GM19324 (cell line): ENCODE measurements at regions not wholly inside any gene's neighbourhood (a gene's known extent, or its start where the extent isn't known, plus 50 kb on each side); places are given as distances from the start of the nearest gene placed in this dataset.
"Not testable (repeated sequence)": the region's sequence is repeated elsewhere in the genome, so short reads cannot be mapped to it uniquely, and the experiment has no call there.

Experiments
- ATAC-seq: cut with Tn5 transposase; IDR thresholded peaks from one replicate; pipeline ENCODE4 v1.9.1; 2021; ENCODE audit warnings: mild to moderate bottlenecking, moderate library complexity; ENCODE audit not compliant: unreplicated experiment, low FRiP score

DNA sequence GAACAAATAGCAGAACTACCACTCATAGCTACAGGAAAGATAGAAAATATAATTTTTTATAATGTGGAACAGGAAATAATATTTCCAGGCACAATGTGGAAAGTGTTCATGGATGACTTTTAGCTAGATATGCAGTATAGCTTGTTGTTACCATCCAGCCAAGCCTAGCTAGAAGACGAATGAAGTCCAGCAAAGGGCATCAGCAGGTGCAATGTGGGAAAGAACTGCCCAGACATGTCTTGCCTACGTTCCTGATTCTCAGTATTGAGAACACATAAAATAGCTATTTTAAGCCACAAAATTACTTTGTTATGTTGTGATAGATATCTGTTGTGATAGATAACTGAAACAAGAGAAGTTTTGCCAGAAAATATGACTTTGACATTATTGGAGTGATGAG, 1690.0 kb upstream of the LRRTM3 start:
- ATAC-seq, result no peak

GRCh38 chr10:65265451-65265954, 1660.3 kb upstream of the LRRTM3 start:
- no peak for ATAC-seq

GRCh38 chr10:65269551-65269950, 1656.3 kb upstream of the LRRTM3 start:
- not testable (repeated sequence) for ATAC-seq

DNA sequence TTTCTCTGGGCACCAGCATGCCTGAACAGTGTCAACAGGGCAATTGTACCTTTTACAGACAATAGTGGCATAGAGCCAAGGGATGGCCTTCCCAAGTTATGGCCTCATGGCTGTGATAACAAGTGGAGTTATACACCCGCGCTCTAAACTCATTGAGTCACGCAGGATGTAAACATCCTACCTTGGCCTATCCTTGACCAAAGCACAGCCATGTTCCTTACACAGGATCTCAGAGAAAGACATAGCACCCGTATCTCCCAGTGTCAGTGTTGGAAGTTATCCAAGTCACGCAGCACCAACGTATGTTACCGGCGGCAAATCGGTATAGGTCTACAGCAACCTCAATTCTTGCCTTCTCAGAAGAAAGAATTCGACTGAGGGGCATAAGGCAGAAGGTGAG, 1654.9 kb upstream of the LRRTM3 start:
- ATAC-seq, result no peak

GRCh38 chr10:65273115-65273514, 1652.7 kb upstream of the LRRTM3 start:
- ATAC-seq, result no peak

DNA sequence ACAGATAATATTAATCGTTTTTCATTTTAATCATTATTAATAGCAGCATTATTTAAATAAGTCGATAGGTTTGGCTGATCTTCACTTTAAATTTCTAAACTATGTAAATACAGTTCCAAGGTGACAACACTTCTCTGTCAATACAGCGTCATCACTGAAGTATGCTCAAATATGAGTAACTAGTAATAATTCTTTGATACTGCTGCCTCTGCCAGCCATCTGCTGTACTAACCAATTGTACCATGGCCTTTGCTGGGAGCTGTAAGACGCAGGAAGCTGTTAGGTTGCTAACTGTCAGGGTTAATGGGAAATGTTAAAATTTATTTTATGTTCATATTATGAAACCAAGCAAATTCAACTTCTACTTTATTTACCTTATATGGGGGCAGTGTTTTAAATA, 1650.5 kb upstream of the LRRTM3 start:
- ATAC-seq, result no peak

DNA sequence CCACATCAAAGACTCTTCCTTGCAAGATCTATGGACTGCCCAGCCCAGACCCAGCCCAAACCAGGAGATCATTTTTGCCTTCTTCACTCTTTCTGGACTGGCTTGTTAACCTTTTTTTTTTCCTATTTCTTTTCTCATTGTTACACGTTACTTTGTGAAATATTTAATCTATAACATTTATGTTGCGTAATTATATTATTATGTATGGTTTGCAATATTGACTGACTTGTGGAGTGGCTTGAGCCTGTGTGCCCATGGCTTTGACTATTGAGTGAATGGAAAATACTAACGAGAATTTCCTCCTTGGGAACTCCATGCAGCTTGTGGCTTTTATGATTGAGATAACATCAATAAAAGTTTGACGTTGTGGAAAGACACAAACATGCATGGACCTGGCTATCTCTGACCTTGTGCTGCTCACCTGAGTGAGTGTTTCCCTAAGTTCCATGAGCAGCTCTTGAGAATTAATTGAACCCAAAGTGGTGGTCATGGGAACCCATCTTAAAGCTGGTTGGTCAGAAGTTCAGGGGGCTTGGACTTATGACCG, 1641.3 kb upstream of the LRRTM3 start:
- ATAC-seq, result no peak

- not testable (repeated sequence) for ATAC-seq
These were observed 1640.1 kb upstream of the LRRTM3 start for GRCh38 chr10:65285726-65286125.

DNA sequence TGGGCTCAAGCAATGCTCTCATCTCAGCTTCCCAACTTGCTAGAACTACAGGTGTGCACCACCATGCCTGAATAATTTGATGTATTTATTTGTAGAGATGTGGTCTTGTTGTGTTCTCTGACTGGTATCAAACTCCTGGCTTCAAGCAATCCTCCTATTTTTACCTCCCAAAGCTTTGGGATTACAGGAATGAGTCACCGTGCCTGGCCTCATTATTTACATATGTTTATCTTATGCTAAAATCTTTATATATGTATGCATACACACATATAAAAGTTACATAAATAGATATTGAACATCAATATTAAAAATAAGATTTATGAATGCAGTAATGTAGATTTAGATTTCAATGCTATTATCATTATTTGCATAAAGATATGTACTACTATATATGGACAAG, 1634.5 kb upstream of the LRRTM3 start:
- no peak for ATAC-seq

DNA sequence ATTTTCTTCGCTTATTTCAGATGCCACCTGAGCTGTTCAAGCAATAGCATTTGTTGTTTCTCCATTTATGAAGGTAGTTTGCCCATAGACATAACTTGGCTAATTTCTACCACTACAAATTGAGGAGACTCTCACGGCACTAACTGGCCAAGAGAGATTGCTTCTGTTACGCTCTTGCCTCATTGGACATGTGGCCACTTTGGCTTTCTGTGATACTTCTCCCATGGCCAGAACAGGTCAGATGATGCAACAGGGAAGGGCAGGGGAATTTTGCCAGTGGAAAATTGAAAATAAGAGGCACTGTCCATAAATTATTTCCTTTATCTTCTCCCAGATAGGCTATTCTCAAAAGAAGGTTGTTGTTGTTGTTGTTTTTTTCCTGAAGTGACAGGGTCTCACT, 1633.3 kb upstream of the LRRTM3 start:
- ATAC-seq, result no peak

- no peak for ATAC-seq
These were observed 1631.5 kb upstream of the LRRTM3 start for GRCh38 chr10:65294329-65294728.

- ATAC-seq, result no peak
These were observed 1624.7 kb upstream of the LRRTM3 start for GRCh38 chr10:65301181-65301580.

DNA sequence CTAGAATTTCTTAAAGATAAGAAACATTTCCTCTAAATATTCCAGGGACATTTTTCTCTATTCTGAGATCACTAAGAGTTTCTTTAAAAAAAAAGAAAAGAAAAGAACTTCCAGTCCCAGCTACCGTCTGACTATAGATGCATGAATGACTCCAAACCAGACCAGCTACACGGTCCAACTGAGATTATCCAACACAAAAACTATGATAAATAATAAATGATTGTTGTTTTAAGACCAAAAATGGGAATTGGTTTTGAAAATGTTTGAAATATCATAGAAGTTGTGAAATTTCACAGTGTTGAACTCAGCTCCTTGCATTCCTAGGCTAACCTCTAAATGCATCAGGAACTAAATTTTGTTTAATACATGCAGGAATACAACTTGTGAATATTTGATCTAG, 1619.6 kb upstream of the LRRTM3 start:
- no peak for ATAC-seq

DNA sequence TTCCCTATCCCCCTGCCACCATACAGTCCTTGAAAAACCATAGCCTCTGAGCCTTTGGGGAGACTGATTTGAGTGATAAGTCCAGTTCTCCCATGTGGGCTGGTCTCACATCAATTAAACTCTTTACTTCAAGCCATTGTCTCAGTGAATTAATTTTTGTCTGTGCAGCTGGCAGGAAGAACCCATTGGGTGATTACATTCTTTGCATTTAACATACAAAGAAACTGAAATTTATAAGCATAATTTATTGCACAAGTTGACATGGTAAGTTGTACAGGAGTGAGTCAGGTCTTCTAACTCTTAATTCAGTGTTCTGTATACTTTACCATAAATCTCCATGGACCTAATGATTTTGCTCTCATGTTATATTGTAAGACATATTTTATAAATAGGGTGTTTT, 1613.0 kb upstream of the LRRTM3 start:
- ATAC-seq, result no peak

DNA sequence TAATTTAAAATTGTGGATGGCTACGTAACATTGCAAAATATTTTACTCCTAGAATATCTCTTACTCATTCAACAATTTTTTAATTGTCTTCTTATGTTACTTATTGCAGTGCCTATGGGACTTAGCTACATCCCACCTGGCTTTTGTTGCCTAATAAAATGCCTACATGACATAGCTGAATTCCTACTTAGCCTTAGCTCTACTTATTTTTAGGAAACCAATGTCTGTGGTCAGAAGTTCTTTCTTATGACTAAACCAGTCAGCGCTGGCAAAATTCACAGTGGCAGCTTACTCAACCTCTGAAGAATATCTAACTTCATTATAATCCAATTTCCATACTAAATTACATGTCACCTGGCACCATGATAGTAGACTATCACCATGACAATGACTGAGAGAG, 1612.4 kb upstream of the LRRTM3 start:
- ATAC-seq, result no peak

GRCh38 chr10:65314253-65314652, 1611.6 kb upstream of the LRRTM3 start:
- no peak for ATAC-seq

DNA sequence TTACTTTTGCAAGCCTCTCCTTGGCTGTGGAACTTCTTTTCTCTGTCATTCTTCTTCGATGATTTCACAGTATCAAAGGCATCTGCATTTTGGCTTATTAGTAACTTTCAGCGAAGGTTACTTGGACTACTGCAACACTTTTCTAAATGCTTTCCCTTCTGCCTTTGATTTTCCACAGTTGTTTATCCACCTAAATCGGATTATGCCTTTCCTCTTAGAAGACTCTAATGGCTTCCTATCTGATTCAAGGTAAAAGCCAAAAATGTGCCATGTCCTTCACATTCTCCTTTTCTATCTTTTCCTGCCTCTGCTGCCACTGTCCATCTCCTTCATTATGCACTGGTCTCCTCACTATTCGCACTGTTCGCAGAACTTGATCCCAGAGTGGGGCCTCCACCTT, 1606.3 kb upstream of the LRRTM3 start:
- ATAC-seq, result no peak

DNA sequence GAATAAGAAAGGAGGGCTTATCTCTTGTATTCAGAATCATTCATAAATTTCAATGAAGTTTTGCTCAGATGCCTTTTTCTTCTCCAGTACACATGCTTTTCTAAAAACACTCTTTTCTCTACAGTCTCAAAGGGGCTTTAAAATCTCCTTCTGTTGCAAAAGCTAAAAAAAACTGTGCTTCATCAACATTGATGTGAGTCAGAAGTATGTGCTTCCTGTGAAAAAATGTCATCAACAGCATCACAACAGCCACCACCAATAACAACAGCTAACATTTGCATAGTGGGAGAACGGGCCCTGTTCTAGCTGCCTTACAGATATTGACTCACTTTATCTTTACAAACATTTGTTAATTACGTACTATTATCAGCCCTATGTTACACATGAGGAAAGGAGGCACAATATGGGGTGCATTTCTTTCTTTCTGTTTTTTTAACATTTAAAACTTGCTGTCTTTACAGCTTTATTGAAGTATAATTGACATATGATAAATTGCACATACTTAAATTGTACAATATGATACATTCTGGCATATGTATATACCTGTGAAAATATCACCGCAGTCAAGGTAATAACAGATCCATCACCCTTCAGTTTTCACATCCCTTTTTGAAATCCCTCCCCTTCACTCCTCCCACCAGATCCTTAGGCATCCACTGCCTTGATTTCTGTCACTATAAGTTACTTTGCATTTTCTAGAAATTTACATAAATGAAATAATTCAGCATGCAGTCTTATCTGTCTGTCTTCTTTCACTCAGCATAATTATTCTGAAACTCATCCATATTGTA, 1605.4 kb upstream of the LRRTM3 start:
- ATAC-seq, result no peak

DNA sequence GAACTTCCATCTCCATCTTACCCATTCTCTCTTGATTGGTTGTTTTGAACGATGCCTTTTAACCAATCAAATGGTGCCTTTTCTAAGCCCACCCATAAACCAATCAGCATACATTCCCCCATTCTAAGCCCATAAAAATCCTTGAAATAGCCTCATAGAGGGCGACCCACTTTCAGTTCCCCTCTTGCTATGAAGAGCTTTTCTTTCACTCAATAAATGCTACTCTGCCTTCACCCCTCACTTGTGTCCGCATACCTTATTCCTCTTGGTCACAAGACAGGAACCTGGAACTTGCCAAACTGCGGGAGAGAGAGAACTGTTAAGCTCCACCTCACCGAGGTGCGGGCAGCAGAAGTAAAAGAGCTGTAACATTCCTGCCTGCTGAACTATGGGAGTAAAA, 1602.0 kb upstream of the LRRTM3 start:
- ATAC-seq, result no peak

DNA sequence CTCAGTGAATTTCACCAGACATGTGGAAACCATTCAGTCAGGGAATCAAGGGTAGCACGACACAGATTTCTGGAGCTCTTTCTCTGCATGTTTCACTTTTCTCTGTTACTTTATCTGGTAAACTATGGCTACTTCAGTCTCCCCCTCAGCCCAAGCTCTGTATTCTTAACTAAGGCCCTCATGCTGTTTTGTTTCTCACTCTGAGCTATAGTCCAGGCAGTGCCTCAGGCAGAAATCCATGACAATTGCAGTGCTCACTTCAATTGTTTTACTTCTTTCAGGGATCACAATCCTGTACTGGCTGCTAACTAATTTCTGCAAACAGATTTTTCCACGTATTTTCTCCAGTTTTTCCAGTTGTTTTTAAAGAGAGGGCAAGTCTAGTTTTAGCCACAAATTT, 1599.9 kb upstream of the LRRTM3 start:
- ATAC-seq, result no peak

DNA sequence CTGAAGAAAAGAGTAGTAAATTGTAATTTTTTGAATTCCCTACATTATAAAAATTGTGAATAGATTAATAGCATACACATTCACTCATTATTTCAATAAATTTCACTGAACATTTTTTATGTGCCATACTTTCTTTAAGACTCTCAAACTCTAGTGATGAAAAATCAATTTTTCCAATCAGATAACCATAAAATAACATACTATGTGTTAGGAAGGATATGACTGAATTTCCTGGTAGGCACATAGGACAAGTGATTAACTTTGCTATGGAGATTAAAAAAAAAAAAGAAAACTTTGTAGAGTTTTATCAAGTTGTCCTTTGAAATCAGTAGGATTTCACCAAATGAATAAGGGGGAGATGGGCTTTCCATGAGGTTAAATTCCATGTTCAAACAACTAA, 1597.3 kb upstream of the LRRTM3 start:
- ATAC-seq, result no peak

GRCh38 chr10:65335311-65335710, 1590.5 kb upstream of the LRRTM3 start:
- no peak for ATAC-seq
